NT2/D1 (cell line): ENCODE measurements at regions not wholly inside any gene's neighbourhood (a gene's known extent, or its start where the extent isn't known, plus 50 kb on each side); places are given as distances from the start of the nearest gene placed in this dataset.
A peak's percentile ranks its signal among the peaks of the same experiment; 100 is the strongest.
"Not testable (repeated sequence)": the region's sequence is repeated elsewhere in the genome, so short reads cannot be mapped to it uniquely, and the experiment has no call there.

Experiments used
- DNase-seq: peaks from one replicate; pipeline ENCODE4 v3.0.0-alpha.2; 2011; ENCODE audit warnings: low read depth, low spot score
- H3K27me3 ChIP-seq: 2 replicates; pipeline ENCODE4 v1.6.0; 2011; ENCODE audit warnings: mild to moderate bottlenecking; ENCODE audit not compliant: insufficient read length, insufficient read depth
- H3K36me3 ChIP-seq: 2 replicates; pipeline ENCODE4 v1.6.1; 2011; ENCODE audit warnings: mild to moderate bottlenecking, low read length, mixed read lengths; ENCODE audit not compliant: insufficient read depth, insufficient read length
- H3K4me1 ChIP-seq: 2 replicates; pipeline ENCODE4 v1.5.1; 2011; ENCODE audit not compliant: insufficient read depth, insufficient read length
- H3K4me3 ChIP-seq: 2 replicates; pipeline ENCODE4 v1.5.1; 2011; ENCODE audit warnings: low read depth; ENCODE audit not compliant: insufficient read length
- H3K9ac ChIP-seq: 2 replicates; pipeline ENCODE4 v1.6.0; 2011; ENCODE audit warnings: low read depth; ENCODE audit not compliant: insufficient read length
- H3K9me3 ChIP-seq: 2 replicates; pipeline ENCODE4 v1.5.1; 2011; ENCODE audit warnings: mild to moderate bottlenecking, low read length; ENCODE audit not compliant: insufficient read depth
- SUZ12 ChIP-seq: IDR thresholded peaks from 2 replicates; pipeline ENCODE4 v1.6.1; 2011; ENCODE audit not compliant: insufficient read length, insufficient read depth; ENCODE audit errors: extremely low read depth
- YY1 ChIP-seq: IDR thresholded peaks from 2 replicates; pipeline ENCODE4 v1.6.1; 2011; ENCODE audit not compliant: insufficient read length, insufficient read depth
- ZNF274 ChIP-seq: IDR thresholded peaks from 2 replicates; pipeline ENCODE4 v1.6.1; 2011; ENCODE audit warnings: mild to moderate bottlenecking, low read depth, low read length

GRCh38 chr2:185417111-185417510, 321.5 kb upstream of the FSIP2 start:
- Histone ChIP-seq H3K9ac (no peak overlapping the region), H3K27me3 (no peaks in the 10 kb centered on the region), H3K36me3 (no peaks in the 10 kb centered on the region), H3K9me3 (no peaks in the 10 kb centered on the region; the same call in 1 of the 2 replicates), H3K4me3 (no peak overlapping the region), H3K4me1 (no peaks in the 10 kb centered on the region)
- DNase-seq = no peak
- TF ChIP-seq ZNF274 (no peak), SUZ12 (no peak), YY1 (no peak)

GRCh38 chr2:185417688-185418087, 320.9 kb upstream of the FSIP2 start:
- no peak for TF ChIP-seq ZNF274
- TF ChIP-seq YY1 = no peak
- TF ChIP-seq SUZ12 = no peak
- H3K27me3 ChIP-seq = no peaks in the 10 kb centered on the region
- H3K9me3 ChIP-seq = no peaks in the 10 kb centered on the region; the same call in 1 of the 2 replicates
- no peak overlapping the region for H3K4me3 ChIP-seq
- H3K9ac ChIP-seq = no peak overlapping the region
- no peaks in the 10 kb centered on the region for H3K4me1 ChIP-seq
- no peak for DNase-seq
- H3K36me3 ChIP-seq = no peaks in the 10 kb centered on the region

- Histone ChIP-seq H3K9ac (peak overlapping the region; percentile 70), H3K4me3 (peak overlapping the region; percentile 44)
- H3K27me3 ChIP-seq, DNase-seq, H3K9me3 ChIP-seq, H3K4me1 ChIP-seq, H3K36me3 ChIP-seq: not testable (repeated sequence)
Measured at GRCh38 chr2:185424958-185425629, 313.5 kb upstream of the FSIP2 start.

GRCh38 chr2:185428000-185428399, 310.6 kb upstream of the FSIP2 start:
- Histone ChIP-seq H3K9ac (no peak overlapping the region), H3K4me1 (no peaks in the 10 kb centered on the region), H3K4me3 (no peak overlapping the region), H3K9me3 (no peaks in the 10 kb centered on the region), H3K36me3 (peaks cover 3% of the 10 kb centered on the region), H3K27me3 (no peaks in the 10 kb centered on the region)
- DNase-seq = no peak
- TF ChIP-seq YY1 (no peak), ZNF274 (no peak), SUZ12 (no peak)

- H3K4me3 ChIP-seq = no peak overlapping the region
- H3K9me3 ChIP-seq = no peaks in the 10 kb centered on the region; the same call in 1 of the 2 replicates
- peak; percentile 5 for DNase-seq
- TF ChIP-seq YY1 (no peak), ZNF274 (no peak), SUZ12 (no peak)
- no peaks in the 10 kb centered on the region for H3K4me1 ChIP-seq
- no peaks in the 10 kb centered on the region for H3K36me3 ChIP-seq
- H3K9ac ChIP-seq = no peak overlapping the region
- H3K27me3 ChIP-seq = no peaks in the 10 kb centered on the region
Measured at GRCh38 chr2:185433824-185434223, 304.8 kb upstream of the FSIP2 start.

- TF ChIP-seq ZNF274 (no peak), SUZ12 (no peak), YY1 (no peak)
- H3K4me3 ChIP-seq = no peak overlapping the region
Measured at GRCh38 chr2:185436787-185437372, 301.7 kb upstream of the FSIP2 start.

GRCh38 chr2:185441486-185442005, 297.1 kb upstream of the FSIP2 start:
- DNase-seq = no peak
- Histone ChIP-seq H3K27me3 (no peaks in the 10 kb centered on the region), H3K9ac (no peak overlapping the region), H3K9me3 (no peaks in the 10 kb centered on the region), H3K4me3 (no peak overlapping the region), H3K4me1 (no peaks in the 10 kb centered on the region), H3K36me3 (no peaks in the 10 kb centered on the region)
- no peak for TF ChIP-seq SUZ12
- TF ChIP-seq ZNF274 = no peak
- TF ChIP-seq YY1 = no peak

More at GRCh38 chr2:185436787-185437372, 301.7 kb upstream of the FSIP2 start:
- Histone ChIP-seq H3K4me1 (no peaks in the 10 kb centered on the region), H3K9me3 (no peaks in the 10 kb centered on the region; the same call in 1 of the 2 replicates), H3K27me3 (no peaks in the 10 kb centered on the region), H3K36me3 (no peaks in the 10 kb centered on the region), H3K9ac (no peak overlapping the region)
- DNase-seq = no peak
